ENCODE measurements at regions not wholly inside any gene's neighbourhood (a gene's known extent, or its start where the extent isn't known, plus 50 kb on each side); places are given as distances from the start of the nearest gene placed in this dataset.

DNA sequence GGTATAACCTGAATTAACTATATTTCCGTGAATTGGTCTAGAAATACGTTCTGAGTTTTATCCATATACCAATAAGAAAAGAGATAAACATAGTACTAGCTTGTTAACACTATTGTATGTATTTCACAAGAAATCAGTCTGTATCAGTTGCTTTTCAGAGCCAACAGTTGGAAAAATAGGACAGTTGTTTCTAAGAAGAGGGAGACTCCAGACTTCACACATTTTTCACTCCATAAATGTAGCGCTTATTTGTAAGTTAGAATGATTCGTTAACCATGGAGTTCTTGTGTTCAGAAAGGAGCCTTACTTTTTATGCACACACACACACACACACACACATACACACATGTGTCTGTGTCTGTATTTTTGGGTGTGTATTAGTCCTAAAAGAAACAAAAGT, 376.7 kb upstream of the SMIM31 start:
- no peaks in the 10 kb centered on the region for H3K9me3 ChIP-seq
- no peak for DNase-seq
- TF ChIP-seq, protein P1, sequence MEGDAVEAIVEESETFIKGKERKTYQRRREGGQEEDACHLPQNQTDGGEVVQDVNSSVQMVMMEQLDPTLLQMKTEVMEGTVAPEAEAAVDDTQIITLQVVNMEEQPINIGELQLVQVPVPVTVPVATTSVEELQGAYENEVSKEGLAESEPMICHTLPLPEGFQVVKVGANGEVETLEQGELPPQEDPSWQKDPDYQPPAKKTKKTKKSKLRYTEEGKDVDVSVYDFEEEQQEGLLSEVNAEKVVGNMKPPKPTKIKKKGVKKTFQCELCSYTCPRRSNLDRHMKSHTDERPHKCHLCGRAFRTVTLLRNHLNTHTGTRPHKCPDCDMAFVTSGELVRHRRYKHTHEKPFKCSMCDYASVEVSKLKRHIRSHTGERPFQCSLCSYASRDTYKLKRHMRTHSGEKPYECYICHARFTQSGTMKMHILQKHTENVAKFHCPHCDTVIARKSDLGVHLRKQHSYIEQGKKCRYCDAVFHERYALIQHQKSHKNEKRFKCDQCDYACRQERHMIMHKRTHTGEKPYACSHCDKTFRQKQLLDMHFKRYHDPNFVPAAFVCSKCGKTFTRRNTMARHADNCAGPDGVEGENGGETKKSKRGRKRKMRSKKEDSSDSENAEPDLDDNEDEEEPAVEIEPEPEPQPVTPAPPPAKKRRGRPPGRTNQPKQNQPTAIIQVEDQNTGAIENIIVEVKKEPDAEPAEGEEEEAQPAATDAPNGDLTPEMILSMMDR (IDR thresholded peaks at IDR 0.05), result no peak
- TF ChIP-seq POLR2A (IDR thresholded peaks at IDR 0.05), result no peak
- H3K36me3 ChIP-seq, result no peaks in the 10 kb centered on the region
- WGBS, 2 donors, result 87 to 90% methylated on average over 4 of the region's 4 CpGs
- H3K27ac ChIP-seq, result no peak overlapping the region
- no peak overlapping the region for H3K4me3 ChIP-seq (replicated peaks in 1 of 3)
- no peaks in the 10 kb centered on the region for H3K27me3 ChIP-seq
- no peaks in the 10 kb centered on the region for H3K4me1 ChIP-seq
- intact Hi-C loops (cut with DNase I), result no loop called here

GRCh38 chr4:164378361-164378760, 375.6 kb upstream of the SMIM31 start:
- no peak overlapping the region for H3K4me3 ChIP-seq (replicated peaks in 1 of 3)
- H3K9me3 ChIP-seq, result no peaks in the 10 kb centered on the region
- WGBS, 2 donors, result 78 to 94% methylated on average over 5 of the region's 5 CpGs
- no peak for DNase-seq
- TF ChIP-seq, protein P1 (IDR thresholded peaks at IDR 0.05), result no peak
- no peak for TF ChIP-seq POLR2A (IDR thresholded peaks at IDR 0.05)
- H3K4me1 ChIP-seq, result peaks cover under 1 to 5% of the 10 kb centered on the region in 2 donors
- intact Hi-C loops (cut with DNase I), result no loop called here
- no peaks in the 10 kb centered on the region for H3K36me3 ChIP-seq
- H3K27ac ChIP-seq, result no peak overlapping the region
- no peaks in the 10 kb centered on the region for H3K27me3 ChIP-seq

- no peak overlapping the region for H3K4me3 ChIP-seq (replicated peaks in 1 of 3)
- no peaks in the 10 kb centered on the region for H3K27me3 ChIP-seq
- TF ChIP-seq POLR2A (IDR thresholded peaks at IDR 0.05), result no peak
- TF ChIP-seq, protein P1 (IDR thresholded peaks at IDR 0.05), result no peak
- intact Hi-C loops (cut with DNase I), result no loop called here
- no peaks in the 10 kb centered on the region for H3K36me3 ChIP-seq
- peaks cover 6 to 8% of the 10 kb centered on the region in 2 donors for H3K4me1 ChIP-seq
- 53 to 58% methylated on average over 3 of the region's 3 CpGs for WGBS, 2 donors
- no peaks in the 10 kb centered on the region for H3K9me3 ChIP-seq
- H3K27ac ChIP-seq, result no peak overlapping the region
- no peak for DNase-seq
Measured at GRCh38 chr4:164379694-164380093, 374.2 kb upstream of the SMIM31 start.

GRCh38 chr4:164381859-164382258, 372.1 kb upstream of the SMIM31 start:
- Histone ChIP-seq H3K4me3 (replicated peaks in 1 of 3) (no peak overlapping the region), H3K27me3 (no peaks in the 10 kb centered on the region), H3K4me1 (peaks cover 6 to 8% of the 10 kb centered on the region in 2 donors), H3K27ac (no peak overlapping the region), H3K36me3 (no peaks in the 10 kb centered on the region), H3K9me3 (no peaks in the 10 kb centered on the region)
- no peak for DNase-seq
- intact Hi-C loops (cut with DNase I), result no loop called here
- WGBS, 2 donors, result 73 to 78% methylated on average over 3 of the region's 3 CpGs
- TF ChIP-seq, protein P1 (IDR thresholded peaks at IDR 0.05), result no peak
- no peak for TF ChIP-seq POLR2A (IDR thresholded peaks at IDR 0.05)

GRCh38 chr4:164383058-164383357, 370.9 kb upstream of the SMIM31 start:
- intact Hi-C loops (cut with DNase I), result no loop called here
- Histone ChIP-seq H3K36me3 (no peaks in the 10 kb centered on the region), H3K4me1 (peaks cover 6 to 8% of the 10 kb centered on the region in 2 donors), H3K27ac (no peak overlapping the region), H3K27me3 (no peaks in the 10 kb centered on the region), H3K9me3 (no peaks in the 10 kb centered on the region), H3K4me3 (replicated peaks in 1 of 3) (no peak overlapping the region)
- DNase-seq, result no peak
- TF ChIP-seq, protein P1 (IDR thresholded peaks at IDR 0.05), result no peak
- TF ChIP-seq POLR2A (IDR thresholded peaks at IDR 0.05), result no peak
- 0 to 1% methylated on average over 5 to 15 of the region's 15 CpGs for WGBS, 2 donors
